ENCODE measurements at regions not wholly inside any gene's neighbourhood (a gene's known extent, or its start where the extent isn't known, plus 50 kb on each side); places are given as distances from the start of the nearest gene placed in this dataset.

GRCh38 chr20:11753155-11753554 lies 164.5 kb upstream of the BTBD3 start:
- H3K4ac ChIP-seq (replicated peaks; ENCODE audit: insufficient read length, low read depth, low read length): no peak overlapping the region
- POLR2A ChIA-PET (ENCODE audit: partially characterized antibody): no interaction called here

More at GRCh38 chr20:11753155-11753554, 164.5 kb upstream of the BTBD3 start:
- Histone ChIP-seq H3K18ac (ENCODE audit: extremely low read depth, low read length) (no peak overlapping the region), H4K20me1 (replicated peaks in 1 of 2; ENCODE audit: control insufficient read depth in 1 of 2, insufficient read depth in 2 of 2, low read length in 2 of 2) (no peaks in the 10 kb centered on the region), H3K27ac (ENCODE audit: low read depth, low read length) (no peak overlapping the region), H2BK20ac (ENCODE audit: low read length) (no peak overlapping the region), H2BK15ac (ENCODE audit: low read length) (no peak overlapping the region), H3K14ac (ENCODE audit: insufficient read length) (no peak overlapping the region), H2BK5ac (ENCODE audit: low read depth, low read length) (no peak overlapping the region), H3K4me2 (ENCODE audit: insufficient read depth in 1 of 2, low read depth in 2 of 2, low read length in 2 of 2) (no peak overlapping the region), H4K8ac (ENCODE audit: extremely low read depth, insufficient read depth, low read length) (no peak overlapping the region), H3K56ac (replicated peaks; ENCODE audit: insufficient read length, low read depth, low read length) (no peak overlapping the region), H3K79me2 (ENCODE audit: control insufficient read depth in 1 of 2, insufficient read depth in 2 of 2, low read length in 2 of 2) (no peaks in the 10 kb centered on the region), H3K27me3 (replicated peaks in 1 of 4; ENCODE audit: control insufficient read depth in 3 of 4, extremely low read depth in 1 of 4, insufficient read depth in 3 of 4, low read length in 3 of 4) (no peaks in the 10 kb centered on the region), H3K36me3 (ENCODE audit: control insufficient read depth in 2 of 4, insufficient read depth in 4 of 4, low read length in 3 of 4) (no peaks in the 10 kb centered on the region), H2BK12ac (ENCODE audit: low read depth, low read length) (no peak overlapping the region), H2AFZ (ENCODE audit: low read length) (no peak overlapping the region), H3K4me3 (ENCODE audit: extremely low read depth in 1 of 4, insufficient read depth in 2 of 4, low read depth in 3 of 4, low read length in 4 of 4) (no peak overlapping the region), H2BK120ac (replicated peaks; ENCODE audit: low read depth, low read length) (no peak overlapping the region), H3K9me3 (ENCODE audit: insufficient read depth in 2 of 2, low read depth in 1 of 2, low read length in 1 of 2) (no peaks in the 10 kb centered on the region), H3K4me1 (replicated peaks in 1 of 4; ENCODE audit: control insufficient read depth in 3 of 4, insufficient read depth in 4 of 4, low read length in 3 of 4) (peaks cover 0 to 3% (median 1%) of the 10 kb centered on the region in 4 experiments; a peak in 2 of 7 replicates), H4K91ac (replicated peaks; ENCODE audit: insufficient read length, low read length) (no peak overlapping the region), H3K79me1 (ENCODE audit: low read depth, low read length) (no peaks in the 10 kb centered on the region), H4K5ac (ENCODE audit: insufficient read length, low read depth, low read length) (no peak overlapping the region), H3K23ac (ENCODE audit: insufficient read length) (no peak overlapping the region), H2AK5ac (ENCODE audit: low read depth, low read length) (no peak overlapping the region), H3K23me2 (ENCODE audit: low read depth, low read length) (no peaks in the 10 kb centered on the region), H3K9ac (replicated peaks in 1 of 4; ENCODE audit: extremely low read depth in 1 of 4, low read depth in 3 of 4, low read length in 3 of 4) (no peak overlapping the region)
- CTCF ChIA-PET (ENCODE audit: partially characterized antibody): no interaction called here
- WGBS, 2 experiments (ENCODE audit: extremely low coverage in 1 of 2, insufficient coverage in 1 of 2, insufficient read length in 1 of 2, insufficient replicate concordance in 2 of 2, low coverage in 1 of 2, low lambda C conversion rate in 2 of 2, missing lambda C conversion rate in 1 of 2): 91% methylated on average over 2 of the region's 2 CpGs; no CpG with 5 or more reads in 1 of the 2 experiments
- DNase-seq (ENCODE audit: low read depth in 1 of 2, low spot score in 2 of 2) (no peak), FAIRE-seq (no peak)
- TF ChIP-seq KDM5A (IDR thresholded peaks at IDR 0.05; ENCODE audit: low read length): no peak
- TF ChIP-seq, protein P1, sequence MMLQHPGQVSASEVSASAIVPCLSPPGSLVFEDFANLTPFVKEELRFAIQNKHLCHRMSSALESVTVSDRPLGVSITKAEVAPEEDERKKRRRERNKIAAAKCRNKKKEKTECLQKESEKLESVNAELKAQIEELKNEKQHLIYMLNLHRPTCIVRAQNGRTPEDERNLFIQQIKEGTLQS (IDR thresholded peaks at IDR 0.05; ENCODE audit: insufficient read depth, low read depth, low read length): no peak

Measured in H1 (cell line).